Pancreas (tissue), 10 donors: ENCODE measurements at regions not wholly inside any gene's neighbourhood (a gene's known extent, or its start where the extent isn't known, plus 50 kb on each side); places are given as distances from the start of the nearest gene placed in this dataset.

Experiments used
- ATAC-seq, 4 donors: fragments of 200-7000 bp; cut with Tn5 transposase; one replicate each; pipeline versions ENCODE4 v1.8.0 to v1.9.1; 2020; ENCODE audit warnings: mild to moderate bottlenecking in 4 of 4, moderate library complexity in 4 of 4
- DNase-seq, 6 donors: peaks; one replicate each; pipeline ENCODE4 v3.0.0-alpha.2; 2020
- FAIRE-seq: peaks from 2 replicates; lab custom pipeline; 2012; peaks lifted over from hg19 to GRCh38; lab: Jason Lieb, UNC
- H3K27ac ChIP-seq, 4 donors: fragments of 200-600 bp; sonication (generic); 1 replicate in 3 of 4; 2 replicates in 1 of 4; pipeline versions ENCODE4 v1.5.0 to v1.8.0; 2020
- H3K27me3 ChIP-seq, 4 donors: fragments of 200-600 bp; one replicate each; pipeline ENCODE4 v1.8.0; 2021
- H3K36me3 ChIP-seq, 3 donors: fragments of 200-600 bp; sonication (generic) in 1 of 3; one replicate each; pipeline versions ENCODE4 v1.5.0 to v1.8.0; 2020 to 2021
- H3K4me1 ChIP-seq, 3 donors: fragments of 200-600 bp; one replicate each; pipeline ENCODE4 v1.8.0; 2021
- H3K4me3 ChIP-seq, 4 donors: fragments of 200-600 bp; sonication (generic) in 2 of 4; one replicate each; pipeline versions ENCODE4 v1.5.0 to v1.8.0; 2020 to 2021
- H3K9me3 ChIP-seq, 4 donors: fragments of 200-600 bp; one replicate each; pipeline ENCODE4 v1.8.0; 2021
- CTCF ChIP-seq, 4 donors: fragments of 200-600 bp; sonication (generic) in 3 of 4; IDR thresholded peaks; one replicate each; pipeline versions ENCODE4 v1.5.0 to v1.8.0; 2021; ENCODE audit warnings: antibody characterized with exemption in 4 of 4
- WGBS, 2 donors: extraction: QIAGEN DNeasy Blood & Tissue Kit; methylation state at CpG; one replicate each; pipeline ENCODE4 v1.1.7; 2013; 5-methylcytosine and 5-hydroxymethylcytosine counted together
- intact Hi-C, 3 donors: fragments of 100-400 bp; cut with DNase I; formaldehyde crosslinking; loops; one replicate each; pipeline versions ENCODE4 v1.11.1 to v1.14.2; 2022
- donor health status: healthy with polysubstance abuse.
- donor health status: DM: no; HTN: no; CAD: no; lungs with moderate emphysema.
- donor health status: DM: no; HTN: no; CAD: no.
- donor health status: control.
- donor health status: control.
- donor health status: Bipolar disorder and iron deficiency.
- donor health status: DM: yes; HTN: yes; CAD: no.
- donor health status: DM: no; HTN: no; CAD: no.
- donor health status: DM: no; HTN: no; CAD: no.
- donor health status: DM: yes; HTN: yes; CAD: no.

DNA sequence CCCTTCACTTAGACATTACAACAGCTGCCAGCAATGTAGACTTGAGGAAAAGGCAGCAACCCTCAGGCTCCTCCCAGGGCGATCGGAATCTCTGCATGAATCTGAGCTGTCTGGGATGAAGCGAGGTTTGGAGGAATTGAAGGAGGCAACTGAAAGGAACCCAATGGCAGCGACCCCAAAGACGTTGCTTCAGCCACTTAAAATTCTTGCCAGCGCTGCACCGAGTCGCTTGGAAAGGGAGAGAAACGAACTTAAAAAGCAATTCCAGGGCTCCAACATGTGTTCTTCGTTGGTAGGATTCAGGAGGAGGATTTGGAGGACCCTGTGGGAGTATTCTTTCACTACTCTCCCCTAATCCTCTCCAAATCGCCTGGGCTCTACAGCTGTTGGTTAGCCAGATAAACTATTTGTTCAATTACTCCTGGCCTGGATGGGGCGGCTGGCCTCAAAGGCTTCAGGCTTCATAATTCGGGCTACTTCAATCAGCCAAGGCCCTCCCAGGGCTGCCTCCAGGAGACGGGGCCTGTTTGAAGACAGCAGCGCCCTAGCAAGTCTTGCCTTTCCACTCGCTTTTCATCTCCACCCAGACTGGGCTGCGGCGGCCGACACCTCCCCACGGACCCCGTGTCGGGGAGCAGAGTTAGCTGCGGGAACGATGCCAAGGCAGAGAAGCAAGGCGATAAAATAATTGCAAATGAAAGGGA, 72.4 kb upstream of the TMEM45B start:
- no peak for ATAC-seq
- H3K27me3 ChIP-seq, result no peaks in the 10 kb centered on the region
- DNase-seq, result no peak
- FAIRE-seq, result no peak
- H3K27ac ChIP-seq, result no peak overlapping the region
- H3K4me3 ChIP-seq, result no peak overlapping the region
- 68 to 81% methylated on average over 25 of the region's 25 CpGs for WGBS, 2 donors
- TF ChIP-seq CTCF (IDR thresholded peaks at IDR 0.05), result no peak
- H3K36me3 ChIP-seq, result no peaks in the 10 kb centered on the region
- H3K9me3 ChIP-seq, result no peaks in the 10 kb centered on the region
- no peaks in the 10 kb centered on the region for H3K4me1 ChIP-seq
- intact Hi-C loops, result no loop called here

- WGBS, 2 donors, result 65 to 70% methylated on average over 6 of the region's 6 CpGs
- H3K36me3 ChIP-seq, result no peaks in the 10 kb centered on the region
- H3K4me1 ChIP-seq, result peaks cover 0 to 3% (median 0%) of the 10 kb centered on the region in 3 donors
- H3K27ac ChIP-seq, result no peak overlapping the region
- no peak for TF ChIP-seq CTCF (IDR thresholded peaks at IDR 0.05)
- ATAC-seq, result no peak
- no peak overlapping the region for H3K4me3 ChIP-seq
- no peak for FAIRE-seq
- no peak for DNase-seq
- H3K9me3 ChIP-seq, result no peaks in the 10 kb centered on the region
- no peaks in the 10 kb centered on the region for H3K27me3 ChIP-seq
- intact Hi-C loops, result loop anchor here in 1 of 3 donors (5.0 kb wide), 1 partner anchor 380 kb away; no protein-coding TSS in a partner anchor
These were observed 68.6 kb upstream of the TMEM45B start for GRCh38 chr11:129747071-129747470.

DNA sequence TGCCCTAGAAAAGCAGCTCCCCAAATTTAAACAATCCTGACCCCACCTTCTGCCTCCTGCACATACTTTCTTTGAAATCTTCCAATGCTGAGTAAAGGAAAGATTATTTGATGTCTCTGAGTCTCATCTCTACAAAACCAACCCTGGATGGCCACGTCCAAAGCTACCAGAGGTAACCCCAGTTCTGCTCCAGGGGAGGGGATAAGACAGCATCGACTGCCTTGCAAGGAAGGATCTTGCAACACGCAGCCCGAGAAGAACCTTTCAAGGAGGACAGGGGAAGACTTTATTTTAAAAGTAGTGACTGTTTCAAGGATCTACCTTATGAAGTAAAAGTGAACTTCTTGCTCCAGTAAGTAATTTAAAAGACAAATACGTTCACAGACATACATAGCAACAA, 66.5 kb upstream of the TMEM45B start:
- intact Hi-C loops, result loop anchor here in 1 of 3 donors (5.0 kb wide), 1 partner anchor 382 kb away; no protein-coding TSS in a partner anchor
- no peaks in the 10 kb centered on the region for H3K36me3 ChIP-seq
- no peaks in the 10 kb centered on the region for H3K27me3 ChIP-seq
- peaks cover 0 to 3% (median 0%) of the 10 kb centered on the region in 3 donors for H3K4me1 ChIP-seq
- no peak overlapping the region for H3K27ac ChIP-seq
- FAIRE-seq (no peak), ATAC-seq (no peak), DNase-seq (no peak)
- no peak overlapping the region for H3K4me3 ChIP-seq
- no peak for TF ChIP-seq CTCF (IDR thresholded peaks at IDR 0.05)
- 52 to 77% methylated on average over 5 of the region's 5 CpGs for WGBS, 2 donors
- no peaks in the 10 kb centered on the region for H3K9me3 ChIP-seq

DNA sequence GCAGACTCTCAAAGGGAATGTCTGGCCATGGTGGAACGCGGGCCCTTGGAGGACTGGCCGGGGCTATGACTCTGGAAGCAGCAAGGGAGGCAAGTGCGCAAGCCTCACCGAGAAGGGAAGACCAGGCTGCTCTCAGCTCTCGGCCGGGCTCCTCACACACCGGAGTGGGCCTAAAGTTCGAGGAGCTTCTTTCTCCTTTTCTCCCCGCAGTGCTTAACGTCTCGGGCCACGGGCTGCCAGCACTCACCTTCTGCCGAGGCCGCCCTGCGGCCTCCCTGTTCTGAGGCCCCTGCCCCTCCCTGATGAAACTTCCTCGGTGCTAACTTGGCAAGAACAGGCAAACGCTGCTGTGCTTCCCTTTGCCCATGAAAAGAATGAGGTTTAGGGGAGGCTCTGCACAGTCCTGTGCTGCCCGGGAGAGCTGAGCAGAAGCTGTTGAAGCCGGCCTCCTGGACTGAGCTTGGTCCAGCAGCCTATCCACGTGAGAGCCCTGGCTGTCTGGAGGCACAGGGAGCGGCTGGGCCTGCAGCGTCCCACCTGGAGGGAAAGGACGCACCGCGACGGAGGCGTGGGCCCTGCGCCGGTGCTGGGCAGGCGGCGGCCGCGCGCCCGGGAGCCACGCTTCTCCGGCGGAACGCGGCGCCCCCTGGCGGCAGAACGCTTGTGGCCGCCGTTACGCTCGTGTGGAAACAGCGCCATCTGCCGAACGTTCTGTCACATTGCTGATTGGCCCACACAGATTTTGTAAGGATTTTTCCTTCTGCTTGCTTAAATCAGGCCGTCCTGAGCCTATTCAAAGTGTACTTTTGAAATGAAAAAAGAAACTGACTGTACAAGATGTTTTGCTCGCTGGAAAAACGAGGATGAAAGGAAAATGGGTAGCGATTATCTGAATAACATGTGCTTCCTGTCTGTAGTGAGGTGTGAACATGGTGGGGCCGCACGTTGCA, 65.0 kb upstream of the TMEM45B start:
- TF ChIP-seq CTCF (IDR thresholded peaks at IDR 0.05), result peak; percentile 99 to 100 (median 100)
- Histone ChIP-seq H3K27ac (peak overlapping the region in 1 of 4 donors; percentile 28), H3K4me1 (peaks cover 0 to 3% (median 0%) of the 10 kb centered on the region in 3 donors), H3K36me3 (no peaks in the 10 kb centered on the region), H3K9me3 (no peaks in the 10 kb centered on the region), H3K4me3 (peak overlapping the region in 2 of 4 donors; percentile 16 to 32), H3K27me3 (no peaks in the 10 kb centered on the region)
- FAIRE-seq, result no peak
- intact Hi-C loops, result no loop called here
- peak; percentile 96 to 99 (median 98) for ATAC-seq
- DNase-seq, result peak; percentile 61 to 93 (median 84)
- 24 to 26% methylated on average over 57 of the region's 57 CpGs for WGBS, 2 donors
